Panc1 (cell line): ENCODE measurements at regions not wholly inside any gene's neighbourhood (a gene's known extent, or its start where the extent isn't known, plus 50 kb on each side); places are given as distances from the start of the nearest gene placed in this dataset.

Experiments used
- ATAC-seq: fragments of 200-7000 bp; cut with Tn5 transposase; 2 replicates; pipeline ENCODE4 v1.9.1; 2020; ENCODE audit warnings: mild to moderate bottlenecking, moderate library complexity
- BruUV-seq: library from RNA; stranded (reverse); fragments of 400-500 nt; replicated peaks from 2 replicates; lab custom pipeline; 2021; lab: Mats Ljungman, UMichigan
- CTCF ChIA-PET: fragments of 300-600 bp; sonication (Branson Sonifier 250); formaldehyde crosslinking; loops from one replicate; lab custom pipeline; 2022; ENCODE audit warnings: antibody characterized with exemption; lab: Charles Lee
- POLR2A ChIA-PET: fragments of 300-600 bp; sonication (Branson Sonifier 250); formaldehyde crosslinking; loops from one replicate; lab custom pipeline; 2022; ENCODE audit warnings: antibody characterized with exemption; lab: Charles Lee
- DNase-seq: peaks from one replicate; pipeline ENCODE4 v3.0.0-alpha.2; 2010; ENCODE audit warnings: low read depth, low spot score
- H3K27ac ChIP-seq: 2 replicates; pipeline ENCODE4 v1.5.1; 2011; ENCODE audit warnings: mild to moderate bottlenecking, low read length, inconsistent platforms
- H3K27me3 ChIP-seq: fragments of 200-500 bp; sonication (Bioruptor generic); 2 replicates; pipeline ENCODE4 v1.6.0; 2014; ENCODE audit warnings: low read length, inconsistent platforms; ENCODE audit not compliant: control insufficient read depth, insufficient read depth
- H3K36me3 ChIP-seq: fragments of 200-500 bp; sonication (Bioruptor generic); 2 replicates; pipeline ENCODE4 v1.5.1; 2014; ENCODE audit warnings: inconsistent platforms, mild to moderate bottlenecking, low read length, moderate library complexity; ENCODE audit not compliant: control insufficient read depth, insufficient read depth
- H3K4me1 ChIP-seq: 2 replicates; pipeline ENCODE4 v1.5.1; 2011; ENCODE audit warnings: inconsistent platforms, mild to moderate bottlenecking, low read length, moderate library complexity; ENCODE audit not compliant: control insufficient read depth, insufficient read depth
- H3K4me3 ChIP-seq, 2 experiments: 2 replicates each; pipeline ENCODE4 v1.5.1; 2011 to 2012; ENCODE audit warnings: low read depth in 2 of 2, low read length in 2 of 2, mild to moderate bottlenecking in 2 of 2, inconsistent platforms in 1 of 2, moderate library complexity in 1 of 2
- H3K9me3 ChIP-seq: fragments of 200-500 bp; sonication (Bioruptor generic); 2 replicates; pipeline ENCODE4 v1.5.1; 2014; ENCODE audit warnings: low read depth, mild to moderate bottlenecking, inconsistent platforms, low read length, moderate library complexity; ENCODE audit not compliant: control insufficient read depth, insufficient read depth
- CTCF ChIP-seq: fragments of 450-650 bp; IDR thresholded peaks from 2 replicates; pipeline ENCODE4 v1.5.1; 2017; ENCODE audit warnings: mild to moderate bottlenecking
- POLR2AphosphoS5 ChIP-seq: IDR thresholded peaks from 2 replicates; pipeline ENCODE4 v1.6.1; 2012; ENCODE audit warnings: mild to moderate bottlenecking, low read depth, low read length, moderate library complexity
- REST ChIP-seq, 2 experiments: IDR thresholded peaks; 2 replicates each; pipeline ENCODE4 v1.6.1; 2011 to 2012; ENCODE audit warnings: low read depth in 2 of 2, control low read depth in 1 of 2, low read length in 1 of 2, mild to moderate bottlenecking in 1 of 2, moderate library complexity in 1 of 2; ENCODE audit not compliant: insufficient read depth in 1 of 2
- SIN3A ChIP-seq: IDR thresholded peaks from 2 replicates; pipeline ENCODE4 v1.6.1; 2012; ENCODE audit warnings: low read depth, mild to moderate bottlenecking, low read length, moderate library complexity, borderline replicate concordance; ENCODE audit not compliant: insufficient read depth
- TCF7L2 ChIP-seq: IDR thresholded peaks from 2 replicates; pipeline ENCODE4 v1.6.1; 2011; ENCODE audit warnings: mild to moderate bottlenecking, low read depth, low read length, inconsistent platforms
- in situ Hi-C: cut with HindIII; loops from 2 replicates; pipeline ENCODE4 v1.10.0; 2016; ENCODE audit warnings: low sequenced_read_pairs, low pct_unique_long_range_greater_than_20kb
- intact Hi-C: fragments of 100-400 bp; cut with micrococcal nuclease; formaldehyde crosslinking; loops from one replicate; pipeline ENCODE4 v1.10.0; 2022; ENCODE audit not compliant: unreplicated experiment

GRCh38 chr4:45985038-45985437 is 138.8 kb downstream of the GABRG1 start:
- intact Hi-C loops (no loop called here), in situ Hi-C loops (no loop called here)
- no peaks in the 10 kb centered on the region for H3K4me1 ChIP-seq
- DNase-seq (no peak), ATAC-seq (no peak)
- H3K4me3 ChIP-seq, result no peak overlapping the region
- TF ChIP-seq SIN3A (no peak), TCF7L2 (no peak), REST (IDR thresholded peaks at IDR 0.05; ENCODE audit: insufficient read depth in 1 of 2, low read depth in 2 of 2, low read length in 1 of 2) (no peak), CTCF (no peak), POLR2AphosphoS5 (no peak)
- CTCF ChIA-PET, result no interaction called here
- H3K9me3 ChIP-seq, result no peaks in the 10 kb centered on the region
- H3K36me3 ChIP-seq, result no peaks in the 10 kb centered on the region
- no peaks in the 10 kb centered on the region for H3K27me3 ChIP-seq
- H3K27ac ChIP-seq, result no peak overlapping the region
- BruUV-seq, result no TSS peak
- POLR2A ChIA-PET, result no interaction called here

GRCh38 chr4:45971108-45971507 is 152.7 kb downstream of the GABRG1 start:
- no peak for ATAC-seq
- intact Hi-C loops, result no loop called here
- DNase-seq, result no peak
- H3K27ac ChIP-seq, result no peak overlapping the region
- H3K4me3 ChIP-seq, result no peak overlapping the region
- H3K9me3 ChIP-seq, result no peaks in the 10 kb centered on the region
- in situ Hi-C loops, result no loop called here
- CTCF ChIA-PET, result no interaction called here
- no TSS peak for BruUV-seq
- H3K36me3 ChIP-seq, result no peaks in the 10 kb centered on the region
- H3K4me1 ChIP-seq, result no peaks in the 10 kb centered on the region
- no peaks in the 10 kb centered on the region for H3K27me3 ChIP-seq
- TF ChIP-seq TCF7L2, result no peak
- no peak for TF ChIP-seq SIN3A
- no peak for TF ChIP-seq POLR2AphosphoS5
- TF ChIP-seq REST (IDR thresholded peaks at IDR 0.05; ENCODE audit: insufficient read depth in 1 of 2, low read depth in 2 of 2, low read length in 1 of 2), result no peak
- no peak for TF ChIP-seq CTCF
- POLR2A ChIA-PET, result no interaction called here
